HFF-Myc (cell line): ENCODE measurements at regions not wholly inside any gene's neighbourhood (a gene's known extent, or its start where the extent isn't known, plus 50 kb on each side); places are given as distances from the start of the nearest gene placed in this dataset.

Experiments used
- DNase-seq: peaks from one replicate; pipeline ENCODE4 v3.0.0-alpha.2; 2011; ENCODE audit warnings: low read depth; ENCODE audit errors: extremely low read depth
- H3K4me3 ChIP-seq: replicated peaks from 2 replicates; pipeline ENCODE4 v1.5.1; 2011; ENCODE audit warnings: low read depth, mild to moderate bottlenecking, control low read depth, low read length
- TF ChIP-seq, protein P1 (sequence below): IDR thresholded peaks from 2 replicates; pipeline ENCODE4 v1.5.1; 2012; ENCODE audit warnings: mild to moderate bottlenecking, low read depth, low read length, control low read depth; ENCODE audit errors: missing control alignments

DNA sequence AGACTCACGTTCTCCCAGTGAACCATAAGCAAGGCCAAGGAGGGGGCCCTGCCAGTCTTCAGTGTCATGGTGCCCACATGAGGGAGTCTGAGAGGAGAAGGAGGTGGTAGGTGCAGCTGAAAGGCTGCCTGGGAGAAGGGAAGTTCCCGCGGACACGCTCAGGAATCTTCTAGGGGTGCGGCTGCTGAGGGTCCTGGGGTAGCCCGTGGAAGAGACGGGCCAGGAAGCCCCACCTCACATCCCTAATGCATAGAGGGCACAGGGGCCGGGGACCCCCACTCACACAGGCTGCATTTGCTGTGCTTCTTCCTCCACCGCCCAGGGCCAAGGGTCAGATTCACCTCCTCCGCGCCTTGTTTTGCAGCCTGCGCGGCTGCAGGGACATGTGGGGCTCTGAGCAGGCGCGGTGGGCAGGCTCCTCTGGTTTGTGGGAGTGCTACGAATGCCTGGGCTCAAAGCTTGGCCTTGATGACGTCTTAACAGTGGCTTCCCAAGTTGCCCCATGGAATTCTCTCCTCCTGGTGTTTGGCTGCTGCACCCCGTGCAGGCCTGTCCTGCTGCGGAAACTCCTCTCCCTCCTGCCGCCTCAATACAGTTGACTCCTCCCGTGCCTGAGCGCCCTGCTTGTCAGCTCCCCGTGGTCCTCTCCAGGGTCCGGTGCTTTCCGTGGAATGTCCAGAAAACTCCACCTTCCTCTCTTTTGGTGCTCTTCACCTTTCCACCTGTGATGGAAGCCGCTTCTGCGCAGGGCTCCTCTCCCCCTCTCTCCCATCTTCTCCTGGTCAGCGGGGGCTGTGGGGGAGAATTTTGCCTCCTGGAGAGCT lies 95.7 kb downstream of the VAPA start:
- TF ChIP-seq, protein P1, sequence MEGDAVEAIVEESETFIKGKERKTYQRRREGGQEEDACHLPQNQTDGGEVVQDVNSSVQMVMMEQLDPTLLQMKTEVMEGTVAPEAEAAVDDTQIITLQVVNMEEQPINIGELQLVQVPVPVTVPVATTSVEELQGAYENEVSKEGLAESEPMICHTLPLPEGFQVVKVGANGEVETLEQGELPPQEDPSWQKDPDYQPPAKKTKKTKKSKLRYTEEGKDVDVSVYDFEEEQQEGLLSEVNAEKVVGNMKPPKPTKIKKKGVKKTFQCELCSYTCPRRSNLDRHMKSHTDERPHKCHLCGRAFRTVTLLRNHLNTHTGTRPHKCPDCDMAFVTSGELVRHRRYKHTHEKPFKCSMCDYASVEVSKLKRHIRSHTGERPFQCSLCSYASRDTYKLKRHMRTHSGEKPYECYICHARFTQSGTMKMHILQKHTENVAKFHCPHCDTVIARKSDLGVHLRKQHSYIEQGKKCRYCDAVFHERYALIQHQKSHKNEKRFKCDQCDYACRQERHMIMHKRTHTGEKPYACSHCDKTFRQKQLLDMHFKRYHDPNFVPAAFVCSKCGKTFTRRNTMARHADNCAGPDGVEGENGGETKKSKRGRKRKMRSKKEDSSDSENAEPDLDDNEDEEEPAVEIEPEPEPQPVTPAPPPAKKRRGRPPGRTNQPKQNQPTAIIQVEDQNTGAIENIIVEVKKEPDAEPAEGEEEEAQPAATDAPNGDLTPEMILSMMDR = no peak
- no peak overlapping the region for H3K4me3 ChIP-seq
- no peak for DNase-seq

DNA sequence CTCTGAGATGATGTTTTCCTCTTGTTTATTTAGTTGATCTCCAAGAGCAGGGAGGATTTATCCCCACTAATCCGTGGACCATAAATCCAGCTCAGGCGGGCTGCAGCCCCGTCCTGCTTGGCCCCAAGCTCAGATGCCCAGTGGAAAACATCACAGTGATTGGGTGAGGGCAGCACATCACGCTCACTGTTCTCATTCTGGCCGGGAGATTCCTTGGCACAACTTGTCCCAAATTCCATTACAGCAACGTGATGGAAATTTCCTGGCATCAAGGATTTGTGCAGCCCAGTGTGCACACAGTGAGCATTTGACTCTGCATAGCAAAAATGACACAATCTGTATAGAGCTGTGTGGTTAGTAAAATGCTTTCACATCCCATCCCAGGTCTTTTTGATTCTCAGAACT lies 96.8 kb downstream of the VAPA start:
- no peak overlapping the region for H3K4me3 ChIP-seq
- DNase-seq = peak; percentile 80
- TF ChIP-seq, protein P1 = no peak

DNA sequence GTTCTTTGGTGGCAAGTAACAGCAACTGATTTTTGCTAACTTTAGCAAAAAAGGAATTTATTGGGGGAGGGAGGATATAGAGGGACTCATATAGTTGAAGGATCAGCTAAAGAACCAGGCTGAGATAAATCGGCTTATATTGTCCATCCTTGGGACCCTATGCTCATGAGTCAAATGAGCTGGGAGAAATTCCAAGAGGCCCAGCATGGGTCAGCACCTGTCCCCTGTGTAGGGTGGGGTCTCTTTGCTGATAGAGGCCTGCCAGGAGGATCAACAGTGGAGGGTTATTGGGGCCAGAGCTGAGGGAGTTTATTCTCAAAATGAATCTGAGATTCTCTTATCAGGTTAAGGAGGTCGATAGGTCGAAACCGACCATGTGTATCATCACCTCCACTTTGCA lies 97.2 kb downstream of the VAPA start:
- no peak for DNase-seq
- no peak overlapping the region for H3K4me3 ChIP-seq
- TF ChIP-seq, protein P1 = no peak

DNA sequence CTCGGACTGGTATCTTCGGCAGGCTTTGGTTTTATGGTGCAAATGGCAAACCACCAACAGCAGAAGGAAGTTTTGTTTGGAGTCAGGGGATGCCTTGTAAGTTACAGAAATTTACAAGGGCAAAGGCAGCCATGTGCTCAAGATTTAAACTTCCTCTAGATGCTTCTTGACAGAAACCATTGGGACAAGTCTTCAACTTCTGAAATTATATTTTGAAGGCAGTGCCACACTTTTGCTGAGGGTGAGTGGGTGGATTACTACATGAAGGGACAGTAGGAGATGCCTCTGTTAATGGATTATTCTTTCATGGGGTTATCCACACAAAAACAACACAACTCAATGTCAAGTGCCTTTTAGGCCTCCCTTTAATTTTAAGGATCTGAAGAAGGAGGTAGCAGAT lies 97.9 kb downstream of the VAPA start:
- no peak overlapping the region for H3K4me3 ChIP-seq
- TF ChIP-seq, protein P1 = no peak
- no peak for DNase-seq

DNA sequence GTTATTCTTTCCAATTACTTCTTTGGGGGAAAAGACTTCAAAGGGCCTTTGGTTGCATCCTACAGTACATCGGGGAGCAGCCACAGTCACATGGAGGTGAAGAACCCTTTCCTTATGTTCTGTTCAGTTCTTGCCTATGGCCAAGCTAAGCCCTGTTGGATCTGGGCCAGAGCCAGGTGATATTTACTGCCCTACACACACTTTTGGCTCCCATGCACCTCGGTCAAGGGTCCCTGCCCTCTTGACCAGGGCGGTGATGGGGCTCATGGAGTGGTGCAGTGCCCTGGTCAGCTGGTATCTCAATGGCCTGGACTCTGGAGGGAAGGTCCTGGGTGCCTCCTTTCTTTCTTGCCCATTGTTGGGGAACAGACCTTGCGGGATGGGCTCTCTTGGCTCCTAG lies 98.7 kb downstream of the VAPA start:
- DNase-seq = no peak
- no peak overlapping the region for H3K4me3 ChIP-seq
- TF ChIP-seq, protein P1 = no peak

DNA sequence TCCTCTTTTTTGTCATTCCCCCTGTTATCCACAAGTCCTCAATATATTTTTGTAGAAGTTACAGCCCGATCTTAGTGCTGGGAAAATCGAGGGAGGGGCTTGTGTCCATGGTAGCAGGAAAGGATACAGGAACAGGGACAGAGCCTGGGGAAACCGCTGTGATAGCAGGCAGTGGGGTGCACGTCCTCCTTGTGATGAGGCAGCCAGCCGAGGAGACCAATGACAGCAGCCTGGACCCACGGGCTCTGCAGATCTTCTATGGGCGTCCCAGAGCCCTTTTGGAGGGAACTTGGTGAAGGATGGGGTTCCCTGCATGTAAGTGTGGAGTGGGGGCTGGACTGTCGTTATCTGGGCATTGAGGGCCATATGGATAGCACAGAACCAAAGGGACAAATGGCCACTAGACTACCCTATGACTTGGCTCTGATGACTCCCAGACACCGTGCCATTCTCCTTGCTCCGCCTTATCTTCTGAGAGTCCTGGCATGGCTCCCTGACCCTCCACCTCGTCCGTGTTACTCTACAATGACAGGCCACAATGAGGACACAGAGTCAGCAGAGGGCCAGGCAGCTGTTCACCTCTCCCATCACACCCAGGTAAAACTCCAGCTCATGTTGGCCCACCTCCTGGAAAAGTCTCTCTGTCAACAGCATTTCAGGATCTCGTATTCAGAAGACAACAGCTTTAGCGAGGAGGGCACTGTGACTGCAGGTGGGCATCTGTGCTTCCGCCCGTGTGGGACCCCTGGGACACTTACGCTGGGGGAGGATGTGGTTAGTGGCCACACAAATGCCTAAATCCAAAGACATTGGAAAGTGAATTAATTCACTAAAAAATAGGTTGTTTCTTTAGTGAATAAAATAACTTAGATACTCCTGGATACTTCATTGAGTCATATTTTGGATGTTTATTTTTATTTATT lies 100.1 kb downstream of the VAPA start:
- no peak overlapping the region for H3K4me3 ChIP-seq
- TF ChIP-seq, protein P1 = no peak
- DNase-seq = no peak
